NCI-H1436 treated with DMSO at 0.1 percent for 48 hours (cell line): ENCODE measurements at regions not wholly inside any gene's neighbourhood (a gene's known extent, or its start where the extent isn't known, plus 50 kb on each side); places are given as distances from the start of the nearest gene placed in this dataset.

Source experiments
- DNase-seq: peaks from one replicate; lab custom pipeline; 2025; lab: John Stamatoyannopoulos, UW

DNA sequence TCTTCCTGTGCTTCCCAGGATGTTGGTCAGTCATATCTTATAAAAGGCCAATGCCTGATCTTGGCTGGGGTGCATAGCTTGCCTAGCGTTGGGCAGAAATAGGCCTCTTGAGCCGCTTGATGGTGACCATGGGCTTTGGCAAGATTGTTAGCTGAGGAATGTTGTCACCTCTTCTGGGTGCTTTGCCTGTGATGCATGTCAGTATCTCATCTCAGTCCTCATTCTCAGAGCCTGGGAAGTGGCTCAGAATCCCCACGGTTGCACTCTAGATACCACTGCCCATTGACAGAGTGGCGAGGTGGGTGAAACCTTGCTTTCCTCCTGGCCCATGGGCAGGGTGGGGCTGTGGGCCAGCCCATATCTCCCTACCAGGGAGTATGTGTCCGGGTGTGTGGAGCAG, 79.2 kb upstream of the MGAT5 start:
- DNase-seq: no peak

GRCh38 chr2:134175834-134176233, 78.0 kb upstream of the MGAT5 start:
- no peak for DNase-seq

DNA sequence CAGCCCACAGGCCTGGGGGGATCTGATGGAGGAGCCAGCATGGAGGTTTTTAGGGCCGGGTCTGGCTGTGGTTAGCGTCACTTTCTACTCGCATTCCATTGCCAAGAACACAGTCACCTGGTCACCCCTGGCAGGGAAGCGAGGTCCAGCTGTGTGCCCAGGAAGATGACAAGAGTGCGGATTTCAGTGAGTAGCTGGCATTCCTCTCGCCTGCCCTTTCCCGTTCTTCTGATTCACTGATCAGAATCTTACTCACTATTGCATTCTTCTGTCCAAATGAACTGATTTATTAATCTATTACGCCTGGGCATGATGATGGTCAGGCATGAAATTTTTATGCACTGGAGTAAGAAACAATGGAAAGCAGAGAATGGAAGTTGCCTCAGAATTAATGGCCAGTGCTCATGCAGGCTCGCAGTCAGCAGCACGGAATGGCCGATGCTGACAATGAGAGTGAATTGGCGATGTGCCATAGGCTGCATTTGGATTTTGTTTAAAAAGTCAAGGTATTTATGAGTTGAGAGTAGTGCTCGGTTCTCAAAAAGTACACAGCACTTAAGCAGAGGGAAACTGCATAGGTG, 76.4 kb upstream of the MGAT5 start:
- no peak for DNase-seq

DNA sequence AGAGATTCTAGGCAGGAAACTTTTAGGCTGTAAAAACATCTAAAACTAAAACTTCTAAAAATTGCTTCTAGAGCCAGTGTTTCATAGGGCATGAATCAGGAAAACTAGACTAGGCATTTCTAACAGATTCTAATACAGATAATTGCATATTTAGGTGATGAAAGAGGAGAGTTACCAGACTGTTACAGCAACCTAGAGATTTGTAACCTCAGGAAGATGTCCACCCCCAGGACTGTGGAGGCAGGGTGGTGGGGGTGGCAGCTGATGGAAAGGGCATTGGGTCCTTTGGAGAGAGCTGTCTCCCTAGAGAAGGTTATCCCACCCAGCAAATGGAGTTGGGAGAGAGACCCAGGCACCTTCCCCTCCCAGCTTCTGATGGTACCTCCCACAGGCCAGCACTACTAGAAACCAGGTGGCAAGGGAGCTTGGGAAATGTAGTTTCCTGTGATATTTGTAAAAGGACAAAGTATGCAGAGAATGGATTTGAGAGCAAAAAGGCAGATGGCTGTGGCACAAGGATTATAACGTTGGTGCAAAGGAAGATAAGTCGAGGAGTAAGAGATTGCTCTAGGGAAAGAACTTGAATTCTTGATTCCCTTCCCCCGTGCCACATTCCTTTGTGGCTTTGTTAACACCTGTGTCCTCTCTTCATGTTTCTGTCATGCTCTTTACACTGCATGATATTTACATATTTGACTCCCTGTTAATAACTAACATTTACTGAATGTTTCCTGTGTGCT, 75.6 kb upstream of the MGAT5 start:
- no peak for DNase-seq

DNA sequence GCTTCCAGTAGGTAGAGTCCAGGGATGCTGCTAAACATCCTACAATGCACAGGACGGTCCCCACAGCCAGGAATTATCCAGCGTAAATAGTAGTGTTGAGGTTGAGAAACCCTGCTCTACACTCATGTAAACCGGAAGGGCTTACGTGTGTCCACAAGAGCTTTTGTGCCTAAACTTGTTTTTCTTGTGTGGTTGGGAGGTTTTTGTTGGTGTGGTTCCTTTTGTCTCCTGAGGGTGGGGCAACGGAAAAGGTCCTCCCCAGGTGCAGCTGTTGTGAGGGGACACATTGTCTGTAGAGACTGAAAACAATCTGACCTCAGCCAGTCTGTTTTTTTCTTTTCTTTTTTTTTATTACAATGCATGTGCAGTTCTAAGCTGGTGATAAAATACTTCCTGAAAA, 72.7 kb upstream of the MGAT5 start:
- no peak for DNase-seq

DNA sequence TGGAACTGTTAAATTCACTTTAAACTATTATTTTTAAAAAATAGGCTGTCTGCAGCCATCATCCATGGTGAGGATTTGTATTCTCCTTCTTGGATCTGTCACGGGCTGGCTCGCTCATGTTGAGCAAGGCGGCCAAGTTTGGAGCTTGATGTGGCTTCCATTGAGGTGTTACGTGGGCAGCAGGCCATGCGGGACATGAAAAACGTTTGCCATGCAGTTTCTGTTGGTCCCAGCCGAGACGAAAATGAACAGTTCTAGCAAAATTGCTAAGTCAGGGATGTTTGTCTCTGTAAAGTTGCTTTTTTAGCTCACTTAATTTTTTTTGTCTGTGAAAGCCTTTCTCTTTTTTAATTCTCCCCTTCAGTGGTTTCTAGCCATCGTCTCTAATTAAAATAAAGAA, 70.2 kb upstream of the MGAT5 start:
- DNase-seq: no peak

DNA sequence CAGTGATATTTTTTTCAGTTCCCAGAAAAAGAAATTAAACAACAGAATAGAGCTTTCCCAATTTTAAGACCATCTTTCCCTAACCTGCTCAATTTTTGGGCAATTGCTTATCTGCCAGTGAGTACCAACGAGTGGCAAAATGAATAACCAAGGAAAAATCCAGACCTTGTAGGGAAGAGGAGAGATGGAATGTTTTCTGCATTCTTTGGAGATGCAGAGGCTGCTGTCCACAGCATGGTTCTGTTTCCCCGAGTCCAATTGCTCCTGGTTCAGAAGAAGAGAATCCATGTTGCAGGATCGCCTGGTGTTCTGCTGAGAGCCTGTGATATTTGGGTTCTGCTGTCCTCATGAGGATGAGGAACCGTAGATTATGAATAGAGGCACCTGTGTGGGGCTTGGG, 68.2 kb upstream of the MGAT5 start:
- DNase-seq: no peak

DNA sequence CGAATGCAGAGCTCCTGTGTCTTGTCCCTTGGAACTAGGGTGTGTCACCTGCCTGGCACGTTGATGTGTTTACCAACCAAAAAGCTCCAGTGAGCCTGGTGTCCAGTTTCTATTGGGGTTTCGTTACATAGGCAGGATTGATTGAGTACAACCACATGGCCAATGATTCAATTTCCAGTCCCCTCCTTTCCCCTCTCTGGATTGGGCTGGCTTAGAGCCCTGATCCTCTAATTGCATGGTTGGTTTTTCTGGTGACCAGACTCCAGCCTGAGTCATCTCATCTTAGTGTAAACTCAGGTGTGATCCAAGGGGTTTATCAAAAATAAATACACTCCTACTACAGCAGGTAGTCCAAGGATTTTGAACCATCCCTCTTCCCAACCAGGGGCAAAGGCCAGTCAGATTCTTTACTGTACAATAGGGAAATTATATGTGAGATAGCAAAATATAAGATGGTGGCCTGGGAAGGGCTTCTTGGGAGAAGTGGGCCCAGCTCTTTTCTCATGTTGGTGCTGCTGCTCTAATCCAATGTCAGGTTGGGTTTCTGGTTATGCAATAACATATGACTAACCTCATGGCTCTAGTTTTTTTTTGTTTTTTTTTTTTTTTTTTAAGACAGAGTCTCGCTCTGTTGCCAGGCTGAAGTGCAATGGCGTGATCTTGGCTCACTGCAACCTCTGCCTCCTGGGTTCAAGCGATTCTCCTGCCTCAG, 64.7 kb upstream of the MGAT5 start:
- DNase-seq: no peak

- DNase-seq: no peak
These were observed 63.6 kb upstream of the MGAT5 start for GRCh38 chr2:134190062-134190806.

DNA sequence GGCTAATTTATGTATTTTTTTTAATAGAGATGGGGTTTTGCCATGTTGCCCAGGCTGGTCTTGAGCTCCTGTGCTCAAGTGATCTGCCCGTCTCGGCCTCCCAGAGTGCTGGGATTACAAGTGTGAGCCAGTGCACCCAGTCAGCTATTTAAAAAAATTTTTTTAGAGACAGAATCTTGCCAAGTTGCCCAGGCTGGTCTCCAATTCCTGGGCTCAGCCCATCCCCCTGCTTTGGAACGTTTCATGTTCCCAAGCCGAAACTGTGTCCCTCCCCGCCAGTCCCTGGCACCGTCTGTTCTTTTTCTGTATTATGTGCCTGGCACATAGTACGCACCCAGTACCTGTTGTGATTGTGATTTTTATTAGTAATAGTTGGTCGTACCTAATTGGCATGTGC, 63.1 kb upstream of the MGAT5 start:
- DNase-seq: no peak

- no peak for DNase-seq
These were observed 62.0 kb upstream of the MGAT5 start for GRCh38 chr2:134191835-134192234.

GRCh38 chr2:134193006-134193405, 60.9 kb upstream of the MGAT5 start:
- DNase-seq: no peak

DNA sequence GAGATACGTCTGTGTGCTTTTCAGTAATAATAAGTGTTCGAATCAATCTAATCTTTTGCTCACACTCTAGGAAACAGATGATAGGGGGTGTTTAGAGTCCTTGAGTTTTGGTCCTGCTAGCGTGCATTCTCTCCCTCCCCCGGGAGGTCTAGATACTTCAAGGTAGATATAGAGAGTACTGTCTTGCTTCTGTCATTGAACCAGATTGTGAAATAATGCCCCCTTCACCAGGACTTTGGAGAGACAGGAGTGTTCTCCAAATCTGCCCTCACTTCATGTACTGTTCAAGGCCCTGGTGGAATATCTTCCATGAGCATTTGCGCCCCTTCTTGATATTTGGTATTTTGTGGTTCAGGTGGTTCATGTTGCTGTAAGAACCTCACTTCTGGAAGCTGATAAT, 59.4 kb upstream of the MGAT5 start:
- DNase-seq: no peak

DNA sequence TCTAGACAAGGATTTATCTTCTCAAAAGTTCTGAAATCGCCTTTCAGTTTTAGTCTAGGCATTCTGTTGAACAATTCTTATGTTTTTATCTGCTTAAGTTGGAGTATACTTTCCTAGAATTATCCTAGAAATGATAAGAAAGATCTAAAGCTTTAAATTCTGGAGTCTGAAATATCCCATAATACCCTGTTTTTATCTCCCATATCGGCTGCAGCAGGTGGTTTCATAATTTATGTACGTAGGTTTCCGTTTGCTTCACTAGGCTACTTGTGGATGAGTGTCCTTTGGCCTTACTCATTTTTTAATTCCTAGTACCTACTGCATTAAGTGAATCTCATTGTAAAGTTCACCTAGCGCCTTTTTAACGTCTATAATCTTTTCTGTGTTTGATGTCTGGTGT, 58.5 kb upstream of the MGAT5 start:
- DNase-seq: no peak

GRCh38 chr2:134197445-134197844, 56.4 kb upstream of the MGAT5 start:
- no peak for DNase-seq

GRCh38 chr2:134198006-134198634, 55.8 kb upstream of the MGAT5 start:
- no peak for DNase-seq

GRCh38 chr2:134199123-134199522, 54.7 kb upstream of the MGAT5 start:
- no peak for DNase-seq

DNA sequence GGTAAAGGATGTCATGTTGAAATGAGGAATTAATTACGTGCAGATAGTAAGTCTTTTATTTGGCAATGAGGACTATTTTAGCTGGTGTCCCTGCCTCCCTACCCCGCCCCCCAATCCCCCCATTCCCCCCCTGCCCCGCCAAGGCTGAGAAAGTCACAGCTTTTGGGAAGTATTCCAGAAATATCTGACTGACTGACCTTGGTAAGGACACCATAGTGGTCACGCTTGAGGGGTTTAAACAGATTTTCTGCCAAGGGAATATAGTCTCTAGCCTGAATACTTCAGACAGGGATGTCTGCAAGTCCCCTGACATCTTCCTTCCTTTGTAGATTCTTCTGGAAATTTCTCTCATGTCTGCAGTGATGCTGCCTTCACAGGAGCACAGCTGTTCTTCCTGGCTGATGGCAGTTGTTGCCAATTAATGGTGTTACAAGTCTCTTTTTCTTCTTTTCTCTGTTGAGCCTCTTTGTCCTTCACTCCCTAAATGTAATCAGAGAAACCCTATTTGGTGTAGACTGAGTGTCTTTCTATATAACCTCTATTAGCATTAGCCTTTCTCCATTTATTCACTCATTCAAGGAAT, 53.7 kb upstream of the MGAT5 start:
- no peak for DNase-seq

GRCh38 chr2:134201533-134201932, 52.3 kb upstream of the MGAT5 start:
- no peak for DNase-seq

DNA sequence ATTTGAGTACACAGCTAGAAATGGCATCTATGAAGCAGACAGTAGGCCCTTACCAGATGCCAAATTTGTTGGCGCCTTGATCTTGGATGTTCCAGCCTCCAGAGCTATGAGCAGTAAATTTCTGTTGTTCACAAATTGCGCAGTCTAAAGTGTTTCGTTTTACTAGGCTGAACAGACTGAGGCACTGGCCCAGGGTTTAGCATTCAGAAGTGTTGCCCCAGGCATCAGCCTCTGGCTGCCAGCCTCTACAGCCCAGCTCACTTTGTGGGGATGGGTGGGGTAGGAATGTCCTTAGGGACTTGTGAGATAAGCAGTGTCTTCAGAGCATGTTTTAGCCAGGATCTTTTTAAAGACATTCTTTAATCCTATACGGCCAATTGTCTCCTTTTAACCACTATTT, 51.5 kb upstream of the MGAT5 start:
- DNase-seq: no peak

GRCh38 chr2:134203175-134203574, 50.7 kb upstream of the MGAT5 start:
- DNase-seq: no peak
